ENCODE measurements at regions not wholly inside any gene's neighbourhood (a gene's known extent, or its start where the extent isn't known, plus 50 kb on each side); places are given as distances from the start of the nearest gene placed in this dataset.
A peak's percentile ranks its signal among the peaks of the same experiment; 100 is the strongest.

GRCh38 chr4:29805916-29806480 lies 914.2 kb upstream of the PCDH7 start:
- H3K27ac Mint-ChIP-seq = no peak overlapping the region

GRCh38 chr4:29817961-29818360 lies 902.2 kb upstream of the PCDH7 start:
- DNase-seq = no peak
- peaks cover 7% of the 10 kb centered on the region for H3K9me3 ChIP-seq (ENCODE audit: control insufficient read depth, low read length)
- H3K36me3 ChIP-seq (ENCODE audit: control insufficient read depth, insufficient read depth, low read length) = no peaks in the 10 kb centered on the region
- Mint-ChIP-seq H3K27ac (no peak overlapping the region), H3K36me3 (ENCODE audit: low read depth) (no peaks in the 10 kb centered on the region), H3K27me3 (ENCODE audit: insufficient read depth) (no peaks in the 10 kb centered on the region), H3K4me3 (no peak overlapping the region), H3K9me3 (peaks cover 16% of the 10 kb centered on the region), H3K4me1 (no peaks in the 10 kb centered on the region)
- no peak overlapping the region for H3K27ac ChIP-seq (ENCODE audit: low read depth, low read length)
- WGBS, 2 experiments (ENCODE audit: insufficient coverage in 1 of 2, insufficient read length in 1 of 2) = 92 to 95% methylated on average over 4 of the region's 4 CpGs
- TF ChIP-seq CTCF (conservative IDR thresholded peaks at IDR 0.05) = no peak
- H3K4me3 ChIP-seq (ENCODE audit: low read length) = no peak overlapping the region
- H3K9ac ChIP-seq (ENCODE audit: extremely low read depth, low read length, poor library complexity, severe bottlenecking) = no peak overlapping the region
- H3K27me3 ChIP-seq (ENCODE audit: control insufficient read depth, insufficient read depth, low read length, poor library complexity, severe bottlenecking) = no peaks in the 10 kb centered on the region
- H3K4me1 ChIP-seq (ENCODE audit: control insufficient read depth, insufficient read depth, low read length) = no peaks in the 10 kb centered on the region

More at GRCh38 chr4:29805916-29806480, 914.2 kb upstream of the PCDH7 start:
- Histone ChIP-seq H3K36me3 (ENCODE audit: control insufficient read depth, insufficient read depth, low read length) (no peaks in the 10 kb centered on the region), H3K4me3 (ENCODE audit: low read length) (no peak overlapping the region), H3K9ac (ENCODE audit: extremely low read depth, low read length, poor library complexity, severe bottlenecking) (no peak overlapping the region), H3K27ac (ENCODE audit: low read depth, low read length) (peak overlapping the region; percentile 29), H3K4me1 (ENCODE audit: control insufficient read depth, insufficient read depth, low read length) (no peaks in the 10 kb centered on the region), H3K9me3 (ENCODE audit: control insufficient read depth, low read length) (peaks cover 18% of the 10 kb centered on the region), H3K27me3 (ENCODE audit: control insufficient read depth, insufficient read depth, low read length, poor library complexity, severe bottlenecking) (no peaks in the 10 kb centered on the region)
- Mint-ChIP-seq H3K4me1 (peaks cover 2% of the 10 kb centered on the region), H3K9me3 (peaks cover 13% of the 10 kb centered on the region), H3K27me3 (ENCODE audit: insufficient read depth) (no peaks in the 10 kb centered on the region), H3K4me3 (no peak overlapping the region), H3K36me3 (ENCODE audit: low read depth) (no peaks in the 10 kb centered on the region)
- no peak for DNase-seq
- 74% methylated on average over 2 of the region's 3 CpGs; no CpG with 5 or more reads in 1 of the 2 experiments for WGBS, 2 experiments (ENCODE audit: insufficient coverage in 1 of 2, insufficient read length in 1 of 2)
- TF ChIP-seq CTCF (conservative IDR thresholded peaks at IDR 0.05) = no peak

GRCh38 chr4:29829067-29829466 lies 891.1 kb upstream of the PCDH7 start:
- WGBS, 2 experiments (ENCODE audit: insufficient coverage in 1 of 2, insufficient read length in 1 of 2) = 91% methylated on average over 1 of the region's 2 CpGs; no CpG with 5 or more reads in 1 of the 2 experiments
- H3K4me1 Mint-ChIP-seq = no peaks in the 10 kb centered on the region
- TF ChIP-seq CTCF (conservative IDR thresholded peaks at IDR 0.05) = no peak

More at GRCh38 chr4:29829067-29829466, 891.1 kb upstream of the PCDH7 start:
- Mint-ChIP-seq H3K9me3 (no peaks in the 10 kb centered on the region), H3K4me3 (no peak overlapping the region), H3K27me3 (ENCODE audit: insufficient read depth) (no peaks in the 10 kb centered on the region), H3K36me3 (ENCODE audit: low read depth) (no peaks in the 10 kb centered on the region), H3K27ac (no peak overlapping the region)
- H3K4me1 ChIP-seq (ENCODE audit: control insufficient read depth, insufficient read depth, low read length) = no peaks in the 10 kb centered on the region
- no peak overlapping the region for H3K4me3 ChIP-seq (ENCODE audit: low read length)
- DNase-seq = no peak
- H3K9me3 ChIP-seq (ENCODE audit: control insufficient read depth, low read length) = no peaks in the 10 kb centered on the region
- no peaks in the 10 kb centered on the region for H3K27me3 ChIP-seq (ENCODE audit: control insufficient read depth, insufficient read depth, low read length, poor library complexity, severe bottlenecking)
- H3K9ac ChIP-seq (ENCODE audit: extremely low read depth, low read length, poor library complexity, severe bottlenecking) = no peak overlapping the region
- no peak overlapping the region for H3K27ac ChIP-seq (ENCODE audit: low read depth, low read length)
- no peaks in the 10 kb centered on the region for H3K36me3 ChIP-seq (ENCODE audit: control insufficient read depth, insufficient read depth, low read length)
